Spleen (tissue), 7 donors: ENCODE measurements at regions not wholly inside any gene's neighbourhood (a gene's known extent, or its start where the extent isn't known, plus 50 kb on each side); places are given as distances from the start of the nearest gene placed in this dataset.

Experiments used
- POLR2AphosphoS5 ChIP-seq, 3 donors: sonication (generic); formaldehyde crosslinking; IDR thresholded peaks; one replicate each; pipeline ENCODE4 v1.5.1; 2017; ENCODE audit warnings: antibody characterized with exemption in 3 of 3
- TF ChIP-seq, protein P1 (sequence below), 11 experiments: fragments of 200-600 bp in 7 of 11; fragments of 450-650 bp in 4 of 11; sonication (generic) in 4 of 11; IDR thresholded peaks in 8 of 11; conservative IDR thresholded peaks in 3 of 11; 1 replicate in 7 of 11; 2 replicates in 4 of 11; pipeline versions ENCODE4 v1.4.0 to v1.8.0; 2016 to 2021; ENCODE audit warnings: antibody characterized with exemption in 11 of 11, inconsistent platforms in 4 of 11, mild to moderate bottlenecking in 1 of 11
- donor health status: DM: no; HTN: no; CAD: no; lungs with moderate emphysema.
- donor health status: DM: no; HTN: no; CAD: no.
- donor health status: DM: no; HTN: no; CAD: no.

DNA sequence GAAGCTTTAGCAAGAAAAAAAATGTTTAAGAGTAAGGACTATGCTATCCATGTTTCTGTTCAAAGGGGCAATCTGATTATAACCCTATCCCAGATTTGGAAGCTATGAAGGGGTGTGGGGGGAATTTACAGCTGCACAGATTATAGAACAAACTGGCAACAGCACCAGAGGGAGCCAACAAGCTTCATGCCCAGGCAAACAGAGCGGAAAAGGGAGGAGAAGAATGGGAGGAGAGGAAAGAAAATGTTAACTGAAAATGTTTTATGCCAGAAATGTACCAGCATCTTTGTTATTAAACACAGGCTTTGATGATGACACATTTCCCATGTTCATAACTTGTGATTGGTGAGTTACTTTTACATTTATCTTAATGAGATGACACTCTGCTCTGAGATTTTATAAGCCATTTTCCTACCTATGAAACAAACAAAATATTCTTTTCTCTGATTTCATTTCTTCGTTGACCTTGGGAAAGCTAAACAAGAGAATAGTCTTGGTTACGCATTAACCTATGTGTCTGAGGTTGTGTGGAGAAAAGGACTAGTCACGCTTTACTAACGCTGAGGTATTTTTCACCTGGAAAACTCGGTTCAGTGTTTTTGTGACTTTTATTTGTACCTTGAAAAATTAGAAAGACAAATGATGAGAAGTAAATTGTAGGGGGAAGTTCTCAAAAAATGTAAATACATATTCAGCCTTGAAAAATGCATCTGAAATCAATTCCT lies 235.8 kb upstream of the MIR17HG start:
- TF ChIP-seq, protein P1, sequence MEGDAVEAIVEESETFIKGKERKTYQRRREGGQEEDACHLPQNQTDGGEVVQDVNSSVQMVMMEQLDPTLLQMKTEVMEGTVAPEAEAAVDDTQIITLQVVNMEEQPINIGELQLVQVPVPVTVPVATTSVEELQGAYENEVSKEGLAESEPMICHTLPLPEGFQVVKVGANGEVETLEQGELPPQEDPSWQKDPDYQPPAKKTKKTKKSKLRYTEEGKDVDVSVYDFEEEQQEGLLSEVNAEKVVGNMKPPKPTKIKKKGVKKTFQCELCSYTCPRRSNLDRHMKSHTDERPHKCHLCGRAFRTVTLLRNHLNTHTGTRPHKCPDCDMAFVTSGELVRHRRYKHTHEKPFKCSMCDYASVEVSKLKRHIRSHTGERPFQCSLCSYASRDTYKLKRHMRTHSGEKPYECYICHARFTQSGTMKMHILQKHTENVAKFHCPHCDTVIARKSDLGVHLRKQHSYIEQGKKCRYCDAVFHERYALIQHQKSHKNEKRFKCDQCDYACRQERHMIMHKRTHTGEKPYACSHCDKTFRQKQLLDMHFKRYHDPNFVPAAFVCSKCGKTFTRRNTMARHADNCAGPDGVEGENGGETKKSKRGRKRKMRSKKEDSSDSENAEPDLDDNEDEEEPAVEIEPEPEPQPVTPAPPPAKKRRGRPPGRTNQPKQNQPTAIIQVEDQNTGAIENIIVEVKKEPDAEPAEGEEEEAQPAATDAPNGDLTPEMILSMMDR (IDR thresholded peaks at IDR 0.05 in 8 of 11, conservative IDR thresholded peaks at IDR 0.05 in 3 of 11): no peak
- TF ChIP-seq POLR2AphosphoS5 (IDR thresholded peaks at IDR 0.05): no peak
